Peyer's patch (tissue), 4 donors: ENCODE measurements at regions not wholly inside any gene's neighbourhood (a gene's known extent, or its start where the extent isn't known, plus 50 kb on each side); places are given as distances from the start of the nearest gene placed in this dataset.
A peak's percentile ranks its signal among the peaks of the same experiment; 100 is the strongest.

Experiments used
- DNase-seq, 3 donors: peaks; one replicate each; pipeline ENCODE4 v3.0.0-alpha.2; 2017 to 2019
- H3K27ac ChIP-seq, 4 donors: fragments of 200-600 bp; sonication (generic); one replicate each; pipeline ENCODE4 v1.5.1; 2016 to 2019
- H3K27me3 ChIP-seq, 2 donors: fragments of 200-600 bp; sonication (generic); one replicate each; pipeline ENCODE4 v1.5.1; 2019
- H3K36me3 ChIP-seq, 3 donors: fragments of 200-600 bp; sonication (generic); one replicate each; pipeline ENCODE4 v1.5.1; 2016 to 2019
- H3K4me1 ChIP-seq, 4 donors: fragments of 200-600 bp; sonication (generic); one replicate each; pipeline ENCODE4 v1.5.1; 2016 to 2019
- H3K4me3 ChIP-seq, 4 donors: fragments of 200-600 bp; sonication (generic); 1 replicate in 3 of 4; 2 replicates in 1 of 4; pipeline ENCODE4 v1.5.1; 2016 to 2019; ENCODE audit warnings: mild to moderate bottlenecking in 1 of 4
- H3K9me3 ChIP-seq, 4 donors: fragments of 200-600 bp; sonication (generic); one replicate each; pipeline ENCODE4 v1.5.1; 2016 to 2019; ENCODE audit warnings: mild to moderate bottlenecking in 1 of 4
- CTCF ChIP-seq, 6 experiments: fragments of 450-650 bp in 4 of 6; fragments of 200-600 bp in 2 of 6; sonication (generic) in 1 of 6; IDR thresholded peaks; one replicate each; pipeline ENCODE4 v1.5.1; 2017 to 2019; ENCODE audit warnings: antibody characterized with exemption in 6 of 6, mild to moderate bottlenecking in 3 of 6, moderate library complexity in 1 of 6
- POLR2A ChIP-seq, 2 donors: fragments of 450-650 bp; IDR thresholded peaks; one replicate each; pipeline ENCODE4 v1.5.1; 2017; ENCODE audit warnings: antibody characterized with exemption in 2 of 2, mild to moderate bottlenecking in 2 of 2, moderate library complexity in 2 of 2

- H3K36me3 ChIP-seq, result peaks cover 0 to 38% (median 0%) of the 10 kb centered on the region in 3 donors
- no peak for TF ChIP-seq CTCF (IDR thresholded peaks at IDR 0.05)
- TF ChIP-seq POLR2A (IDR thresholded peaks at IDR 0.05), result no peak
- H3K4me3 ChIP-seq, result no peak overlapping the region
- DNase-seq, result no peak
- peaks cover 0 to 27% (median 2%) of the 10 kb centered on the region in 4 donors for H3K4me1 ChIP-seq
- H3K27me3 ChIP-seq, result no peaks in the 10 kb centered on the region
- H3K27ac ChIP-seq, result peak overlapping the region in 1 of 4 donors; percentile 71
- H3K9me3 ChIP-seq, result peaks cover 0 to 6% (median 0%) of the 10 kb centered on the region in 4 donors
These were observed 51.2 kb upstream of the SEC16B start for GRCh38 chr1:178020968-178021640.

- no peak for DNase-seq
- Histone ChIP-seq H3K4me3 (no peak overlapping the region), H3K27me3 (no peaks in the 10 kb centered on the region), H3K4me1 (peaks cover 0 to 27% (median 2%) of the 10 kb centered on the region in 4 donors), H3K36me3 (peaks cover 0 to 30% (median 0%) of the 10 kb centered on the region in 3 donors), H3K9me3 (peaks cover 0 to 6% (median 0%) of the 10 kb centered on the region in 4 donors), H3K27ac (peak overlapping the region in 1 of 4 donors; percentile 71)
- TF ChIP-seq POLR2A (IDR thresholded peaks at IDR 0.05) (no peak), CTCF (IDR thresholded peaks at IDR 0.05) (no peak)
These were observed 52.1 kb upstream of the SEC16B start for GRCh38 chr1:178021950-178022349.

GRCh38 chr1:178023181-178023618 lies 53.3 kb upstream of the SEC16B start:
- peak overlapping the region in 3 of 4 donors; percentile 16 to 71 (median 38) for H3K27ac ChIP-seq
- H3K9me3 ChIP-seq, result no peaks in the 10 kb centered on the region
- peaks cover 0 to 19% (median 0%) of the 10 kb centered on the region in 3 donors for H3K36me3 ChIP-seq
- DNase-seq, result no peak
- no peaks in the 10 kb centered on the region for H3K27me3 ChIP-seq
- H3K4me1 ChIP-seq, result peaks cover 0 to 27% (median 2%) of the 10 kb centered on the region in 4 donors
- H3K4me3 ChIP-seq, result no peak overlapping the region
- TF ChIP-seq POLR2A (IDR thresholded peaks at IDR 0.05), result no peak
- no peak for TF ChIP-seq CTCF (IDR thresholded peaks at IDR 0.05)

- no peak for DNase-seq
- Histone ChIP-seq H3K4me1 (peaks cover 0 to 27% (median 2%) of the 10 kb centered on the region in 4 donors), H3K4me3 (no peak overlapping the region), H3K9me3 (no peaks in the 10 kb centered on the region), H3K27me3 (no peaks in the 10 kb centered on the region), H3K36me3 (peaks cover 0 to 16% (median 0%) of the 10 kb centered on the region in 3 donors), H3K27ac (no peak overlapping the region)
- TF ChIP-seq CTCF (IDR thresholded peaks at IDR 0.05), result no peak
- no peak for TF ChIP-seq POLR2A (IDR thresholded peaks at IDR 0.05)
These were observed 54.6 kb upstream of the SEC16B start for GRCh38 chr1:178024504-178024903.

GRCh38 chr1:178025613-178026356 lies 55.9 kb upstream of the SEC16B start:
- no peaks in the 10 kb centered on the region for H3K9me3 ChIP-seq
- no peak for DNase-seq
- peaks cover 0 to 22% (median 2%) of the 10 kb centered on the region in 4 donors for H3K4me1 ChIP-seq
- H3K36me3 ChIP-seq, result peaks cover 0 to 14% (median 0%) of the 10 kb centered on the region in 3 donors
- no peak for TF ChIP-seq POLR2A (IDR thresholded peaks at IDR 0.05)
- TF ChIP-seq CTCF (IDR thresholded peaks at IDR 0.05), result no peak
- no peak overlapping the region for H3K27ac ChIP-seq
- no peaks in the 10 kb centered on the region for H3K27me3 ChIP-seq
- no peak overlapping the region for H3K4me3 ChIP-seq
